SIG-M5 treated with dmso at 0.1 percent for 504 hours (cell line): ENCODE measurements at regions not wholly inside any gene's neighbourhood (a gene's known extent, or its start where the extent isn't known, plus 50 kb on each side); places are given as distances from the start of the nearest gene placed in this dataset.
"Not testable (repeated sequence)": the region's sequence is repeated elsewhere in the genome, so short reads cannot be mapped to it uniquely, and the experiment has no call there.

Experiments used
- DNase-seq: peaks from one replicate; lab custom pipeline; 2025; ENCODE audit not compliant: unreplicated experiment; lab: John Stamatoyannopoulos, UW

DNA sequence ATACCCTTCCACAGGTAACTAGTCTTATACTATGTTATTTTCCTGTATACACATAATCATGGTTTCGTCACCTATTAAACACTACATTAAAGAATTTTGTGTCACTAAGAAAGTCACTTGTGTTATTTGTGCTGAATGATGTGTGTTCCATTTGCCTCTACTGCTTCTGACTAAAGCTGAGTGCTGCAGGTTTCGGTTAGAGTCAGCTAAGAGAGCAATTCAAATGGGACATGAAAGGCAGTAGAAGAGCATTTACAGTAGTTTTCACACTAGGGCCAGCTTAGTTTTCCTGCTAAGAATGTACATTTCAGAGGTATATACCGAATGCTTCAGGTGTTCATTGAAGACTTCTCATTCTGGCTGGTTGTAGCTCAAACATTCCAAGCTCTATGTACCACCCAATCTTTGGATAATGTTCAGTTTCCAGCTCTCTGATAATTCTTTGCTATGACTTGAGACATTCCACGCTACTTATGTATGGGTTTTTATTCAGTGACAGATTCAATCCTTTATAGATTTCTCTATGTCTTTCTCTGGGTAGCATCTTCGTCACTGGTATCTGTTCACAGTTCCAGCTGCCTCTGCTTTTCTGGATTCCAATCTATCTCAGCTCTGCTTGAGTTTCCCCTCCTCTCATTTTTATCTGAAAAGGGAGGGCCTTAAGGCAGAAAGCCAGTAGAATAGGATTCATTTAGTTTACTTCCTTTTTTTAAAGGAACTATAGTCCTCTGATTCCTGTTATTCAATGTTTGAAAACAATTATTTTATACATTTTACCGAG is 164.4 kb downstream of the CXXC4 start:
- no peak for DNase-seq

DNA sequence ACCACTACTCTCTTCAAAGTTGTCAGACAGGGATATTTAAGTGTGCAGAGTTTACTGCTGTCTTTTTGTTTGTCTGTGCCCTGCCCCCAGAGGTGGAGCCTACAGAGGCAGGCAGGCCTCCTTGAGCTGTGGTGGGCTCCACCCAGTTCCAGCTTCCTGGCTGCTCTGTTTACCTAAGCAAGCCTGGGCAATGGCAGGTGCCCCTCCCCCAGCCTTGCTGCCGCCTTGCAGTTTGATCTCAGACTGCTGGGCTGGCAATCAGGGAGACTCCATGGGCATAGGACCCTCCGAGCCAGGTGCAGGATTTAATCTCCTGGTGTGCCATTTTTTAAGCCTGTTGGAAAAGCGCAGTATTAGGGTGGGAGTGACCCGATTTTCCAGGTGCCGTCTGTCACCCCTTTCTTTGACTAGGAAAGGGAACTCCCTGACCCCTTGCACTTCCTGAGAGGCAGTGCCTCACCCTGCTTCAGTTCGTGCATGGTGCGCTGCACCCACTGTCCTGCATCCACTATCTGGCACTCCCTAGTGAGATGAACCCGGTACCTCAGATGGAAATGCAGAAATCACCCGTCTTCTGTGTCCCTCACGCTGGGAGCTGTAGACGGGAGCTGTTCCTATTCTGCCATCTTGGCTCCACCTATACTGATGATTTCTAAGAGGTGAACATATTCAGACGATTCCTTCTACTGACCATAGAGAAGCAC is 167.6 kb downstream of the CXXC4 start:
- DNase-seq = not testable (repeated sequence)

GRCh38 chr4:104302731-104303130 is 192.0 kb downstream of the CXXC4 start:
- DNase-seq = no peak

DNA sequence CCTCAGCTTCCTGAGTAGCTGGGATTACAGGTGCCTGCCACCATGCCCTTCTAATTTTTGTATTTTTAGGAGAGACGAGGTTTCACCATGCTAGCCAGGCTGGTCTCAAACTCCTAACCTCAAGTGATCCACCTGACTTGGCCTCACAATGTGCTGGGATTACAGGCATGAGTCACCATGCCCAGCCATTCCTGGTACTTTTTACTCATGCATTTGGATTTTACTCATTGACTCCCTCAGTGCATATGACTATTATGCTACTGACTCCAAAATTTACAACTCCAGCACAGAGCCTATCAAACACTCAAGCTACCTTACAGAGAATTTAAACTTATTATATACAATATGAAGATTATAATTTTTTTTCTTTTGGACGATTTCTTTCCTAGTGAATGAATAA is 199.9 kb downstream of the CXXC4 start:
- no peak for DNase-seq

DNA sequence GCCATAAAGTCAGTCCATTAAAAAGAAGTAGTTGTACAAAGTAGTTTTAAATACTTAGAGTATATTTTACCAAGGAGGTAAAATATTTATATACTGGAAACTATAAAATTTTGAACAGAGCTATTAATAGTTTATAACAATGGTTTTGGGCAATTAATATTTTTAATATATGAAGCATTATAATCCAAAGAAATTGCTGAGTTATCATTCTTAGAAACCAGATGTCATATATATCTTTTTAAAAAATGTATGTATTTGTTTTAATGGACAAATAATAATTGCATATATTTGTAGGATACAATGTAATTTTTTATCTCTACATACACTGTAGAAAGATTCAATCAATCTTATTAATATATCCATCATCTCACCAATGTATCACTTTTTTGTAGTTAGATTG is 207.8 kb downstream of the CXXC4 start:
- no peak for DNase-seq

- no peak for DNase-seq
Measured at GRCh38 chr4:104283303-104283702, 211.4 kb downstream of the CXXC4 start.

- no peak for DNase-seq
Measured at GRCh38 chr4:104279744-104280143, 214.9 kb downstream of the CXXC4 start.

DNA sequence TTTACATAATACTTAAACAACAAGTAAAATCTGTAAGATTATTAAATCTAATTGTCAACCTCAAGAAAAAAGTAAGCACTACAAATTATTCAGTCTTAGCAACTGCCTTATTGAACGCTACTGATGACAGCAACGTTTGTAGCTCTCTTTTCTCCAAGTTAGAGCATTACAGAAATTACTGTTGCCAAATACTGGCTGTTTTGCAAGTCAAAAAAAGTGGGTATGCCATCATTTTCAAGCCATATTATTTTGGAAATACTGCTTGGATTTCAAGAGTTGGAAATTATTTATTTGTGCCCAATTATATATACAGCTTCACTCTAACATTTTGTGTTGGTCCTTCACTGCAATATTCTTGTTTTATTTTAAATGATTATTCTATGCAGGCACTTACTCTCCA is 221.7 kb downstream of the CXXC4 start:
- DNase-seq = no peak

DNA sequence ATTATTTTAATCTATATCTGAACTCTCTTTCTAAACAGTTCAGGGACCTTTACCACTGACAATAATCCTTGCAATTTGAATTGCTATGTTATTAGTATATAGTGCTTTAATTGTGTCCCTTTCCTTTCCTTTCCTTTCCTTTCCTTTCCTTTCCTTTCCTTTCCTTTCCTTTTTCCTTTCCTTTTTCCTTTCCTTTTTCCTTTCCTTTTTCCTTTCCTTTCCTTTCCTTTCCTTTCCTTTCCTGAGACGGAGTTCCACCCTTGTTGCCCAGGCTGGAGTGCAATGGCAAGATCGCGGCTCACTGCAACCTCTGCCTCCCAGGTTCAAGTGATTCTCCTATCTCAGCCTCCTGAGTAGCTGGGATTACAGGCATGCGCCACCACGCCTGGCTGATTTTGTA is 225.1 kb downstream of the CXXC4 start:
- not testable (repeated sequence) for DNase-seq

- no peak for DNase-seq
Measured at GRCh38 chr4:104263100-104263499, 231.6 kb downstream of the CXXC4 start.

GRCh38 chr4:104262678-104263077 is 232.0 kb downstream of the CXXC4 start:
- DNase-seq = no peak

- no peak for DNase-seq
Measured at GRCh38 chr4:104248726-104249125, 246.0 kb downstream of the CXXC4 start.

DNA sequence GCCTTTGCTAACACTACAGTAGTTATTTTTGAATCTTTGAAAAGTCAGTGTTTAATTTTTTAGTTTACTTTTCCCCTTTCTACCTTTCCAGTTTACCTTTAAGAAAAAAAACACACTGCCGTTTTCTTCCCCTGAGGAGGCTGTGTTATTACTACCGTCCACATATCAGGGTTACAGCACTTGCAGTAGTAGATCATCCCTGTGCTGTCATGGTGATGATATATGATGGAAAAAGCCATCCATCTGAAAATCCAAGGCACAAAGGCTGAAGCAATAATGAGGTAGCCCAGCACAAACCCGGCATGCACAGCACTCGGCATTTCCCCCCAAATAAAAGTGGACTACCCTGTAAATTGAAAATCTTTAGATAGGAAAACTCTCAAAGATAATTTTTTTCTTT is 258.7 kb downstream of the CXXC4 start:
- no peak for DNase-seq

DNA sequence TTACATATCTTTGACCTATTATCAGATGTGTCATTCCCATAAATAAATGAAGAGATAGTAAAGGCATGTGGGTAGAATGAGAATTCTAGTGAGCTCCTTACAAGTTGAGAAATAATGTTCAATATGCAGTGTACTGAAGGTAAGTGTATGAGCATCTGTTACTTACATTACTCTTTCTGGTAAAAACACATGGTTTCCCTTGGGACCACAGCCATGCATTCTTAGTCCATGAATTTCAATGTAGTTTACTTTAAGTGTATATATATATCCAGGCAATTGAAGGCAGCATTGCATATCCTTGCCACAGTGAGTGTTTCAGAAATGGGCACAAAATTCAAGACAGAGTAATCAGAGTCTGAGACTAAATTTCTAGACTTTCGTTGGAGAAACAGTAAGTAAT is 277.2 kb downstream of the CXXC4 start:
- no peak for DNase-seq

GRCh38 chr4:104211657-104212056 is 283.0 kb downstream of the CXXC4 start:
- no peak for DNase-seq

- no peak for DNase-seq
Measured at GRCh38 chr4:104210420-104210819, 284.3 kb downstream of the CXXC4 start.

DNA sequence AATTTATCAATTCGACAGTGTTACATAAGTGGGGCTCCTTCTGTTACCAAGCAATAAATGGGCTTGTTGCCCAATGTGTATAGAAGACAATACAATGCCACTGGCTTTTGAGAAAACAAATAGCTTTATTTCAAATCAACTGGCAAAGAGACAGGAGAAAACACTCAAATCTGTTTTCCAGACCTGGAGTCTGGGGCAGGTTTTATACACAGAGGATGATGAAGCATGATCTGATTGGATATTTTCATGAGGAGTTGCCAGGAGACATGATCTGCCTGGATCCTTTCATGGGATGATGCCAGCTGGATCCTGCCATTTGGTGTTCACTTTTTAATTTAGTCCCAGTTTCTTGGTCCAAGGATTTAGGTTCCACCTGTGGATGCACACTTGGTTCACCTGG is 287.9 kb downstream of the CXXC4 start:
- DNase-seq = no peak

DNA sequence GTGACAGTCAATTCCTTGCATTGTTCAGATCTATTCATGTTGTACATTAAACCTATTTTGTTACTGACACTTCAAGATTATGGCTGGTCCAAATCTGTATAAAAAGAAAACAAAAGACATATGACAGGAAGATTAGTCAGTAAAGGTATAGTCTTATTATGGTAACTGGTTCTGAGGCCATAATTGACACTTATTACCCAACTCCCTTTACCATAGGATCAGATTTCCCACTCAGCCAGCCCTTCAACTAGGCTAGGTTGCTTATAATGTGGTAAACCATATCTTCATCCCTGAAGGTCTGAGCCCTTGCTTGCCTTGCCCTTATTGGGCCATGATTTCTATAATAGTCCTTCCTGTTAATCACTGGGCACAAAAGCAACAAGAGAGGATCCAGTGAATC is 289.6 kb downstream of the CXXC4 start:
- no peak for DNase-seq

DNA sequence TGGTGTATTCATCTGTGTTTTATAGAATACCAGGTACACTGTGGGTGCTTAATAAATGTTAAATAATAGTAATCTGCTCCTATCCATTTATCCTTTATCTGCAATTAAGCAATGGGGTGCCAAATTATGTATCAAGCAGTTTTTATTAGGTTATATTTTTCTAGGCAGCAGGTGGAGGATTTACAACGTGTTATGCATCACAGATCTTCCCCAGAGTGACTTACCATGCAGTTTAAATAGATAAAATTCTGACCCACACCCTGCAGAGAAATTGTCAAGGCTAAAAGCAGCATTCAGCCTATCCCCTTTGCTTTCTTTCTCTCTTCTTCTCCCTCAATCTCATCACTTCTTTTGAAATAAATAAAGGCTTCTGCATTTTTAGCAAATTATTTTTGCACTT is 306.4 kb downstream of the CXXC4 start:
- DNase-seq = no peak

DNA sequence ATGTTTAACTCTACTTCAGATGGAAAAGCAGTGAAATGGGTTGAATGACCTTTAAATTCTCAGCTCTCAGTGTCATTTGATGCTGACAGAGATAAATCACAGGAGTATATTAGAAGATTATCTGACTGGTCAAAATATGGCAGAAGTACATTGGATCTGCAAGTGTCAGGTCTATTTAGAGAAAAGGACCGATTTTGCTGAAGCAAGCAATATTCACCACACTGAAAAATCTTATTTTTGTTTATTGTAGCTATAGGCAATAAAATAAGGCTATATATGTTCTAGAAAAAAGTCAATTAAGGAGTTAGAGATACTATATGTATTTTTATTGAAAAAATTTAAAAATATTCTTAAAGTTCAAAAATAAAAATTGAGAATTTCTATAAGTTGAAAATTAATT is 325.3 kb downstream of the CXXC4 start:
- DNase-seq = no peak

DNA sequence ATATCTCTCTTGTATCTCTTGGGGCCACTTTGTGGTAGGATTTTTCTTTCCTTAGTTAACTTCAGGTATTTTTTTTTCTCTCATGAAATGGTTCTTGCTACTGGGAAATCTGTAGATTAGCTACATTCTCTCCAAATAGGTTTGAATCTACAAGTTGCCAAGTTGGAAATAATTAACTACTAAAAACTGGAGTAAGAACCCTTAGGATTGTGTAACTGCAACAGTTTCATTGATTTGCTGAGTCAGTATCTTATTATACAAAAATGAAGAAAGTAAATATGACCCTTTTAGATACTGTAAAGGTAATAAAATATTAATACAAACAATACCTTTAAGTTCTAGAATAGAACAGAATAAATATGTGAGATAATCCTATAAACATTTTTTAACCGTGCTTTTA is 327.9 kb downstream of the CXXC4 start:
- DNase-seq = no peak

GRCh38 chr4:104163820-104164219 is 330.9 kb downstream of the CXXC4 start:
- no peak for DNase-seq

- no peak for DNase-seq
Measured at GRCh38 chr4:104146048-104146447, 348.6 kb downstream of the CXXC4 start.
